H9 (cell line): ENCODE measurements at regions not wholly inside any gene's neighbourhood (a gene's known extent, or its start where the extent isn't known, plus 50 kb on each side); places are given as distances from the start of the nearest gene placed in this dataset.

Source experiments
- DNase-seq: peaks from one replicate; pipeline ENCODE4 v3.0.0-alpha.2; 2017
- H2AFZ ChIP-seq: one replicate; pipeline ENCODE4 v1.6.1; 2013; ENCODE audit warnings: mild to moderate bottlenecking, low read length, control low read depth, moderate library complexity
- H2AK5ac ChIP-seq: 2 replicates; pipeline ENCODE4 v1.6.1; 2013; ENCODE audit warnings: low read length, control low read depth, mixed read lengths; ENCODE audit not compliant: insufficient read length
- H2BK120ac ChIP-seq: one replicate; pipeline ENCODE4 v1.6.1; 2013; ENCODE audit warnings: low read depth, mild to moderate bottlenecking, low read length, control low read depth, inconsistent platforms; ENCODE audit not compliant: poor library complexity, severe bottlenecking
- H2BK12ac ChIP-seq: 2 replicates; pipeline ENCODE4 v1.6.1; 2013; ENCODE audit warnings: low read length, control low read depth, mixed read lengths, low read depth; ENCODE audit not compliant: insufficient read length
- H2BK15ac ChIP-seq: 2 replicates; pipeline ENCODE4 v1.6.1; 2013; ENCODE audit warnings: low read depth, low read length, control low read depth
- H2BK20ac ChIP-seq: one replicate; pipeline ENCODE4 v1.6.1; 2013; ENCODE audit warnings: low read depth, mild to moderate bottlenecking, low read length, control low read depth, inconsistent platforms; ENCODE audit not compliant: poor library complexity, severe bottlenecking
- H2BK5ac ChIP-seq: 2 replicates; pipeline ENCODE4 v1.6.1; 2013; ENCODE audit warnings: low read length, control low read depth, mixed read lengths; ENCODE audit not compliant: insufficient read length
- H3K14ac ChIP-seq: 2 replicates; pipeline ENCODE4 v1.6.1; 2013; ENCODE audit warnings: low read length, control low read depth; ENCODE audit not compliant: insufficient read depth
- H3K18ac ChIP-seq: 2 replicates; pipeline ENCODE4 v1.6.1; 2013; ENCODE audit warnings: low read depth, mild to moderate bottlenecking, mixed read lengths, low read length, control low read depth; ENCODE audit not compliant: insufficient read length
- H3K23ac ChIP-seq: 2 replicates; pipeline ENCODE4 v1.6.1; 2013; ENCODE audit warnings: low read length, control low read depth, mixed read lengths, low read depth; ENCODE audit not compliant: insufficient read length
- H3K23me2 ChIP-seq: 2 replicates; pipeline ENCODE4 v1.6.1; 2013; ENCODE audit warnings: low read depth, mild to moderate bottlenecking, mixed read lengths, low read length, control low read depth; ENCODE audit not compliant: insufficient read length, poor library complexity, severe bottlenecking
- H3K27ac ChIP-seq: 2 replicates; pipeline ENCODE4 v1.5.1; 2013; ENCODE audit warnings: low read length, control low read depth, mixed read lengths, low read depth; ENCODE audit not compliant: insufficient read length
- H3K27me3 ChIP-seq: 2 replicates; pipeline ENCODE4 v1.6.1; 2013; ENCODE audit warnings: low read length, control low read depth, inconsistent platforms; ENCODE audit not compliant: insufficient read depth
- H3K4ac ChIP-seq: 2 replicates; pipeline ENCODE4 v1.6.1; 2013; ENCODE audit warnings: low read depth, mild to moderate bottlenecking, control low read depth, inconsistent platforms, low read length, moderate library complexity
- H3K4me1 ChIP-seq: 2 replicates; pipeline ENCODE4 v1.6.1; 2013; ENCODE audit warnings: low read length, control low read depth, inconsistent platforms; ENCODE audit not compliant: insufficient read depth
- H3K4me2 ChIP-seq: 2 replicates; pipeline ENCODE4 v1.6.1; 2013; ENCODE audit warnings: low read length, control low read depth, mixed read lengths; ENCODE audit not compliant: insufficient read length, insufficient read depth
- H3K56ac ChIP-seq: 2 replicates; pipeline ENCODE4 v1.6.1; 2013; ENCODE audit warnings: low read depth, mild to moderate bottlenecking, mixed read lengths, low read length, control low read depth; ENCODE audit not compliant: insufficient read length
- H3K79me1 ChIP-seq: 2 replicates; pipeline ENCODE4 v1.6.1; 2013; ENCODE audit warnings: low read depth, mild to moderate bottlenecking, moderate library complexity, low read length, control low read depth, inconsistent platforms; ENCODE audit not compliant: insufficient read depth, poor library complexity, severe bottlenecking
- H3K79me2 ChIP-seq: 2 replicates; pipeline ENCODE4 v1.6.1; 2013; ENCODE audit warnings: low read length, control low read depth, inconsistent platforms; ENCODE audit not compliant: insufficient read depth
- H3K9ac ChIP-seq: 2 replicates; pipeline ENCODE4 v1.6.1; 2013; ENCODE audit warnings: low read length, control low read depth, mixed read lengths; ENCODE audit not compliant: insufficient read length; ENCODE audit errors: extremely low read depth
- H3K9me3 ChIP-seq: one replicate; pipeline ENCODE4 v1.6.1; 2013; ENCODE audit warnings: low read depth, low read length, inconsistent platforms; ENCODE audit not compliant: control insufficient read depth
- H3T11ph ChIP-seq: one replicate; pipeline ENCODE4 v1.6.1; 2013; ENCODE audit warnings: mild to moderate bottlenecking, low read length, control low read depth, inconsistent platforms
- H4K20me1 ChIP-seq: one replicate; pipeline ENCODE4 v1.6.1; 2013; ENCODE audit not compliant: control insufficient read depth, insufficient read length, insufficient read depth
- H4K5ac ChIP-seq: 2 replicates; pipeline ENCODE4 v1.6.1; 2013; ENCODE audit warnings: low read depth, mild to moderate bottlenecking, mixed read lengths, low read length, control low read depth; ENCODE audit not compliant: insufficient read length
- H4K8ac ChIP-seq: replicated peaks from 2 replicates; pipeline ENCODE4 v1.6.1; 2013; ENCODE audit warnings: low read length, control low read depth, mixed read lengths, low read depth; ENCODE audit not compliant: insufficient read length
- H4K91ac ChIP-seq: 2 replicates; pipeline ENCODE4 v1.6.1; 2013; ENCODE audit warnings: low read depth, mild to moderate bottlenecking, moderate library complexity, mixed read lengths, low read length, control low read depth; ENCODE audit not compliant: insufficient read length
- H3K27ac Mint-ChIP-seq, 3 experiments: 2 replicates in 2 of 3; 3 replicates in 1 of 3; pipeline ENCODE4 v1.8.0; 2020 to 2021; ENCODE audit warnings: mixed read lengths in 3 of 3, mild to moderate bottlenecking in 1 of 3, moderate library complexity in 1 of 3
- H3K27me3 Mint-ChIP-seq: 2 replicates; pipeline ENCODE4 v1.8.0; 2021; ENCODE audit warnings: low read depth, mild to moderate bottlenecking, moderate library complexity, mixed read lengths
- H3K36me3 Mint-ChIP-seq, 3 experiments: 2 replicates in 2 of 3; 3 replicates in 1 of 3; pipeline ENCODE4 v1.8.0; 2020 to 2021; ENCODE audit warnings: low read depth in 3 of 3, mixed read lengths in 3 of 3; ENCODE audit not compliant: insufficient read depth in 1 of 3
- H3K4me1 Mint-ChIP-seq, 2 experiments: 2 replicates each; pipeline ENCODE4 v1.8.0; 2020; ENCODE audit warnings: mixed read lengths in 2 of 2
- H3K4me3 Mint-ChIP-seq, 2 experiments: 2 replicates in 1 of 2; 3 replicates in 1 of 2; pipeline ENCODE4 v1.8.0; 2020 to 2021; ENCODE audit warnings: mild to moderate bottlenecking in 2 of 2, mixed read lengths in 2 of 2, moderate library complexity in 1 of 2
- H3K9me3 Mint-ChIP-seq, 2 experiments: 2 replicates in 1 of 2; 3 replicates in 1 of 2; pipeline ENCODE4 v1.8.0; 2020; ENCODE audit warnings: mild to moderate bottlenecking in 2 of 2, mixed read lengths in 2 of 2, moderate library complexity in 1 of 2
- CTCF ChIP-seq: fragments of 200-600 bp; sonication (generic); conservative IDR thresholded peaks from 3 replicates; pipeline ENCODE4 v1.8.0; 2021; ENCODE audit warnings: antibody characterized with exemption, mild to moderate bottlenecking
- WGBS: extraction: QIAGEN DNeasy Blood & Tissue Kit; methylation state at CpG from one replicate; pipeline ENCODE4 v1.1.7; 2013; ENCODE audit warnings: missing lambda C conversion rate, low lambda C conversion rate, mixed read lengths; ENCODE audit not compliant: insufficient read length; ENCODE audit errors: extremely low coverage; 5-methylcytosine and 5-hydroxymethylcytosine counted together

GRCh38 chr1:87963556-87963955, 634.9 kb downstream of the LMO4 start:
- WGBS = no CpG with 5 or more reads among the region's 2 CpGs
- no peak overlapping the region for H4K8ac ChIP-seq

More at GRCh38 chr1:87963556-87963955, 634.9 kb downstream of the LMO4 start:
- H4K91ac ChIP-seq = no peak overlapping the region
- no peaks in the 10 kb centered on the region for H4K20me1 ChIP-seq
- no peak overlapping the region for H3K4ac ChIP-seq
- peaks cover 10% of the 10 kb centered on the region in 2 experiments for H3K4me1 Mint-ChIP-seq
- no peak overlapping the region for H3K18ac ChIP-seq
- H3K27me3 ChIP-seq = no peaks in the 10 kb centered on the region
- no peaks in the 10 kb centered on the region for H3K9me3 ChIP-seq
- H2BK12ac ChIP-seq = no peak overlapping the region
- no peak overlapping the region for H2BK5ac ChIP-seq
- H3K27ac ChIP-seq = no peak overlapping the region
- no peak overlapping the region for H3K27ac Mint-ChIP-seq
- no peaks in the 10 kb centered on the region for H3K79me2 ChIP-seq
- no peaks in the 10 kb centered on the region for H3K9me3 Mint-ChIP-seq
- H3K23me2 ChIP-seq = no peaks in the 10 kb centered on the region
- no peaks in the 10 kb centered on the region for H3K27me3 Mint-ChIP-seq
- no peak overlapping the region for H3T11ph ChIP-seq
- no peak overlapping the region for H3K23ac ChIP-seq
- no peak overlapping the region for H3K4me3 Mint-ChIP-seq
- H2AFZ ChIP-seq = no peak overlapping the region
- no peak overlapping the region for H3K4me2 ChIP-seq
- H3K9ac ChIP-seq = no peak overlapping the region
- no peaks in the 10 kb centered on the region for H3K36me3 Mint-ChIP-seq
- no peak overlapping the region for H2BK15ac ChIP-seq
- no peak overlapping the region for H2BK120ac ChIP-seq
- H3K79me1 ChIP-seq = no peaks in the 10 kb centered on the region
- no peak overlapping the region for H4K5ac ChIP-seq
- H2BK20ac ChIP-seq = no peak overlapping the region
- TF ChIP-seq CTCF = no peak
- no peak overlapping the region for H2AK5ac ChIP-seq
- no peak overlapping the region for H3K14ac ChIP-seq
- H3K56ac ChIP-seq = no peak overlapping the region
- no peak for DNase-seq
- H3K4me1 ChIP-seq = peaks cover 3% of the 10 kb centered on the region; the same call in 1 of the 2 replicates
